ENCODE measurements at regions not wholly inside any gene's neighbourhood (a gene's known extent, or its start where the extent isn't known, plus 50 kb on each side); places are given as distances from the start of the nearest gene placed in this dataset.

- DNase-seq (ENCODE audit: low read depth) = no peak
Measured at GRCh38 chr6:21381331-21381963, 212.1 kb upstream of the SOX4 start.

- no peak for DNase-seq (ENCODE audit: low read depth)
Measured at GRCh38 chr6:21382821-21383449, 210.6 kb upstream of the SOX4 start.

GRCh38 chr6:21383450-21384085 lies 210.0 kb upstream of the SOX4 start:
- no peak for DNase-seq (ENCODE audit: low read depth)

- DNase-seq (ENCODE audit: low read depth) = no peak
Measured at GRCh38 chr6:21384216-21384615, 209.3 kb upstream of the SOX4 start.

- DNase-seq (ENCODE audit: low read depth) = no peak
Measured at GRCh38 chr6:21386744-21387143, 206.8 kb upstream of the SOX4 start.

GRCh38 chr6:21390532-21391213 lies 202.9 kb upstream of the SOX4 start:
- no peak for DNase-seq (ENCODE audit: low read depth)

- no peak for DNase-seq (ENCODE audit: low read depth)
Measured at GRCh38 chr6:21392177-21392576, 201.4 kb upstream of the SOX4 start.

GRCh38 chr6:21393441-21394165 lies 199.9 kb upstream of the SOX4 start:
- DNase-seq (ENCODE audit: low read depth) = no peak

GRCh38 chr6:21395121-21395520 lies 198.4 kb upstream of the SOX4 start:
- no peak for DNase-seq (ENCODE audit: low read depth)

- no peak for DNase-seq (ENCODE audit: low read depth)
Measured at GRCh38 chr6:21396313-21396712, 197.2 kb upstream of the SOX4 start.

GRCh38 chr6:21398741-21399325 lies 194.7 kb upstream of the SOX4 start:
- no peak for DNase-seq (ENCODE audit: low read depth)

GRCh38 chr6:21402368-21402767 lies 191.2 kb upstream of the SOX4 start:
- DNase-seq (ENCODE audit: low read depth) = no peak

GRCh38 chr6:21404577-21404976 lies 189.0 kb upstream of the SOX4 start:
- no peak for DNase-seq (ENCODE audit: low read depth)

GRCh38 chr6:21406316-21406715 lies 187.2 kb upstream of the SOX4 start:
- no peak for DNase-seq (ENCODE audit: low read depth)

- DNase-seq (ENCODE audit: low read depth) = no peak
Measured at GRCh38 chr6:21409231-21409630, 184.3 kb upstream of the SOX4 start.

GRCh38 chr6:21413428-21413827 lies 180.1 kb upstream of the SOX4 start:
- DNase-seq (ENCODE audit: low read depth) = no peak

GRCh38 chr6:21414065-21414464 lies 179.5 kb upstream of the SOX4 start:
- no peak for DNase-seq (ENCODE audit: low read depth)

- no peak for DNase-seq (ENCODE audit: low read depth)
Measured at GRCh38 chr6:21420146-21420878, 173.2 kb upstream of the SOX4 start.

- DNase-seq (ENCODE audit: low read depth) = no peak
Measured at GRCh38 chr6:21420926-21421325, 172.6 kb upstream of the SOX4 start.

GRCh38 chr6:21423106-21423854 lies 170.3 kb upstream of the SOX4 start:
- no peak for DNase-seq (ENCODE audit: low read depth)
